ENCODE measurements at regions not wholly inside any gene's neighbourhood (a gene's known extent, or its start where the extent isn't known, plus 50 kb on each side); places are given as distances from the start of the nearest gene placed in this dataset.
A peak's percentile ranks its signal among the peaks of the same experiment; 100 is the strongest.

GRCh38 chr21:28754862-28755261 is 237.8 kb downstream of the LTN1 start:
- BruUV-seq (replicated peaks): no TSS peak
- DNase-seq (ENCODE audit: low spot score): no peak
- H3K36me3 ChIP-seq (ENCODE audit: insufficient read depth, low read length, poor library complexity, severe bottlenecking): no peaks in the 10 kb centered on the region
- H3K9me3 ChIP-seq (ENCODE audit: low read depth, low read length, poor library complexity, severe bottlenecking): no peaks in the 10 kb centered on the region
- no peaks in the 10 kb centered on the region for H3K4me1 ChIP-seq (ENCODE audit: insufficient read depth, low read length, poor library complexity, severe bottlenecking)
- TF ChIP-seq EZH2 (IDR thresholded peaks at IDR 0.05; ENCODE audit: borderline replicate concordance, low read depth, low read length, poor library complexity, severe bottlenecking) (no peak), CTCF (conservative IDR thresholded peaks at IDR 0.05; ENCODE audit: low read depth, low read length) (no peak)
- intact Hi-C loops (cut with micrococcal nuclease; ENCODE audit: unreplicated experiment): no loop called here
- H3K27me3 ChIP-seq (replicated peaks; ENCODE audit: insufficient read depth, low read depth, low read length, poor library complexity): no peaks in the 10 kb centered on the region
- no peak overlapping the region for H3K4me3 ChIP-seq (ENCODE audit: low read depth, low read length, poor library complexity, severe bottlenecking)
- no peak overlapping the region for H3K27ac ChIP-seq (ENCODE audit: low read depth, low read length, poor library complexity, severe bottlenecking)
- CTCF ChIA-PET: no interaction called here
- POLR2A ChIA-PET (ENCODE audit: low non-redundant PET): no interaction called here

GRCh38 chr21:28754127-28754611 is 238.5 kb downstream of the LTN1 start:
- Histone ChIP-seq H3K4me1 (ENCODE audit: insufficient read depth, low read length, poor library complexity, severe bottlenecking) (no peaks in the 10 kb centered on the region), H3K36me3 (ENCODE audit: insufficient read depth, low read length, poor library complexity, severe bottlenecking) (no peaks in the 10 kb centered on the region), H3K4me3 (ENCODE audit: low read depth, low read length, poor library complexity, severe bottlenecking) (no peak overlapping the region), H3K9me3 (ENCODE audit: low read depth, low read length, poor library complexity, severe bottlenecking) (no peaks in the 10 kb centered on the region), H3K27me3 (replicated peaks; ENCODE audit: insufficient read depth, low read depth, low read length, poor library complexity) (no peaks in the 10 kb centered on the region), H3K27ac (ENCODE audit: low read depth, low read length, poor library complexity, severe bottlenecking) (no peak overlapping the region)
- no peak for TF ChIP-seq EZH2 (IDR thresholded peaks at IDR 0.05; ENCODE audit: borderline replicate concordance, low read depth, low read length, poor library complexity, severe bottlenecking)
- no peak for TF ChIP-seq CTCF (conservative IDR thresholded peaks at IDR 0.05; ENCODE audit: low read depth, low read length)
- DNase-seq (ENCODE audit: low spot score): peak; percentile 31
- ChIA-PET CTCF (no interaction called here), POLR2A (ENCODE audit: low non-redundant PET) (no interaction called here)
- intact Hi-C loops (cut with micrococcal nuclease; ENCODE audit: unreplicated experiment): no loop called here
- BruUV-seq (replicated peaks): no TSS peak

GRCh38 chr21:28752131-28752530 is 240.5 kb downstream of the LTN1 start:
- Histone ChIP-seq H3K4me1 (ENCODE audit: insufficient read depth, low read length, poor library complexity, severe bottlenecking) (no peaks in the 10 kb centered on the region), H3K9me3 (ENCODE audit: low read depth, low read length, poor library complexity, severe bottlenecking) (no peaks in the 10 kb centered on the region), H3K4me3 (ENCODE audit: low read depth, low read length, poor library complexity, severe bottlenecking) (no peak overlapping the region), H3K27me3 (replicated peaks; ENCODE audit: insufficient read depth, low read depth, low read length, poor library complexity) (no peaks in the 10 kb centered on the region), H3K27ac (ENCODE audit: low read depth, low read length, poor library complexity, severe bottlenecking) (no peak overlapping the region), H3K36me3 (ENCODE audit: insufficient read depth, low read length, poor library complexity, severe bottlenecking) (no peaks in the 10 kb centered on the region)
- TF ChIP-seq EZH2 (IDR thresholded peaks at IDR 0.05; ENCODE audit: borderline replicate concordance, low read depth, low read length, poor library complexity, severe bottlenecking) (no peak), CTCF (conservative IDR thresholded peaks at IDR 0.05; ENCODE audit: low read depth, low read length) (no peak)
- BruUV-seq (replicated peaks): no TSS peak
- DNase-seq (ENCODE audit: low spot score): no peak
- ChIA-PET CTCF (no interaction called here), POLR2A (ENCODE audit: low non-redundant PET) (no interaction called here)
- intact Hi-C loops (cut with micrococcal nuclease; ENCODE audit: unreplicated experiment): no loop called here

Measured in A673 (cell line).